Testis (tissue), 2 donors: ENCODE measurements at regions not wholly inside any gene's neighbourhood (a gene's known extent, or its start where the extent isn't known, plus 50 kb on each side); places are given as distances from the start of the nearest gene placed in this dataset.

Experiments
- POLR2A ChIP-seq: fragments of 450-650 bp; IDR thresholded peaks from one replicate; pipeline ENCODE4 v1.6.1; 2017; ENCODE audit warnings: antibody characterized with exemption, mild to moderate bottlenecking, moderate library complexity
- TF ChIP-seq, protein P1 (sequence below), 3 experiments: fragments of 450-650 bp in 2 of 3; fragments of 200-600 bp in 1 of 3; sonication (generic) in 1 of 3; IDR thresholded peaks; one replicate each; pipeline ENCODE4 v1.5.1; 2016 to 2019; ENCODE audit warnings: antibody characterized with exemption in 3 of 3, mild to moderate bottlenecking in 2 of 3, moderate library complexity in 1 of 3

DNA sequence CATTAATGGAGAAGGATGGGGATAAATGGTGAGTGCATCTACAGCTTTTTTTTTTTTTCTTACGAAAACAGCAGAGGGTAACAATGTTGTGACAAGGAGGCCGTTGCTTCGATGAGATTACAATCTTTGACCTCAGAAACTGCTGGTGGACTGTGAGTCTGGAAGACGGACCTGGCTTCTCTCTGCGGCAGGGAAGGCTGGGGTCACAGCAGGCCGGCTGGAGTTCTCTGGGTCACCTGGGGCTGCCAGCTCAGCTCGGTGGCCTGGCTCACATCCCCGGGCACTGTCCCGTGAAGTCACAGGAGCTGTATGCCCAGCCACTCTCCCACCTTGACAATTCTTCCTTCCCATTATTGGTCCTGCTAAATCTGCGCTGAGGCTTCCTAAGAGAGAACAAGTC lies 160.8 kb downstream of the ACKR3 start:
- TF ChIP-seq, protein P1, sequence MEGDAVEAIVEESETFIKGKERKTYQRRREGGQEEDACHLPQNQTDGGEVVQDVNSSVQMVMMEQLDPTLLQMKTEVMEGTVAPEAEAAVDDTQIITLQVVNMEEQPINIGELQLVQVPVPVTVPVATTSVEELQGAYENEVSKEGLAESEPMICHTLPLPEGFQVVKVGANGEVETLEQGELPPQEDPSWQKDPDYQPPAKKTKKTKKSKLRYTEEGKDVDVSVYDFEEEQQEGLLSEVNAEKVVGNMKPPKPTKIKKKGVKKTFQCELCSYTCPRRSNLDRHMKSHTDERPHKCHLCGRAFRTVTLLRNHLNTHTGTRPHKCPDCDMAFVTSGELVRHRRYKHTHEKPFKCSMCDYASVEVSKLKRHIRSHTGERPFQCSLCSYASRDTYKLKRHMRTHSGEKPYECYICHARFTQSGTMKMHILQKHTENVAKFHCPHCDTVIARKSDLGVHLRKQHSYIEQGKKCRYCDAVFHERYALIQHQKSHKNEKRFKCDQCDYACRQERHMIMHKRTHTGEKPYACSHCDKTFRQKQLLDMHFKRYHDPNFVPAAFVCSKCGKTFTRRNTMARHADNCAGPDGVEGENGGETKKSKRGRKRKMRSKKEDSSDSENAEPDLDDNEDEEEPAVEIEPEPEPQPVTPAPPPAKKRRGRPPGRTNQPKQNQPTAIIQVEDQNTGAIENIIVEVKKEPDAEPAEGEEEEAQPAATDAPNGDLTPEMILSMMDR (IDR thresholded peaks at IDR 0.05), result no peak
- TF ChIP-seq POLR2A, result no peak
